SK-N-SH (cell line): ENCODE measurements at regions not wholly inside any gene's neighbourhood (a gene's known extent, or its start where the extent isn't known, plus 50 kb on each side); places are given as distances from the start of the nearest gene placed in this dataset.

ENCODE experiments used
- CTCF ChIA-PET: fragments of 300-600, 350-600 bp; formaldehyde crosslinking; extraction: SDS; loops from one replicate; lab custom pipeline; 2021; lab: Yijun Ruan, JAX
- POLR2A ChIA-PET: fragments of 350-600 bp; sonication (Branson Sonifier 250); formaldehyde crosslinking; extraction: SDS; loops from one replicate; lab custom pipeline; 2020; ENCODE audit warnings: antibody characterized with exemption, inconsistent platforms; lab: Yijun Ruan, JAX
- DNase-seq: peaks from one replicate; pipeline ENCODE4 v3.0.0; 2012
- H2AFZ ChIP-seq: fragments of 200-600 bp; sonication (generic); 2 replicates; pipeline ENCODE4 v1.8.1; 2016; ENCODE audit warnings: antibody characterized with exemption, mild to moderate bottlenecking, low read depth
- H3F3A ChIP-seq: fragments of 200-600 bp; sonication (generic); replicated peaks from 2 replicates; pipeline ENCODE3; 2016; ENCODE audit warnings: antibody characterized with exemption, mild to moderate bottlenecking; ENCODE audit not compliant: insufficient read depth
- H3K27ac ChIP-seq, 2 experiments: fragments of 200-500 bp in 1 of 2; fragments of 200-600 bp in 1 of 2; sonication (Bioruptor generic) in 1 of 2; sonication (generic), shearing (Covaris generic) in 1 of 2; 2 replicates each; pipeline versions ENCODE4 v1.5.1 to v1.6.1; 2014 to 2016; ENCODE audit warnings: low read depth in 2 of 2, inconsistent platforms in 1 of 2, low read length in 1 of 2, mild to moderate bottlenecking in 1 of 2, mixed read lengths in 1 of 2
- H3K27me3 ChIP-seq: fragments of 200-600 bp; sonication (generic), shearing (Covaris generic); 2 replicates; pipeline ENCODE4 v1.6.1; 2016; ENCODE audit warnings: mixed run types; ENCODE audit not compliant: insufficient read depth
- H3K36me3 ChIP-seq, 2 experiments: fragments of 200-500 bp in 1 of 2; fragments of 200-600 bp in 1 of 2; sonication (Bioruptor generic) in 1 of 2; sonication (generic) in 1 of 2; replicated peaks in 1 of 2; 2 replicates each; pipeline versions ENCODE3 to v1.5.1; 2014 to 2016; ENCODE audit warnings: low read length in 1 of 2, mild to moderate bottlenecking in 1 of 2; ENCODE audit not compliant: insufficient read depth in 2 of 2, control insufficient read depth in 1 of 2
- H3K4me1 ChIP-seq, 2 experiments: fragments of 200-500 bp in 1 of 2; fragments of 200-600 bp in 1 of 2; sonication (Bioruptor generic) in 1 of 2; sonication (generic), shearing (Covaris generic) in 1 of 2; 2 replicates each; pipeline versions ENCODE4 v1.5.1 to v1.6.1; 2014 to 2016; ENCODE audit warnings: low read depth in 1 of 2, low read length in 1 of 2, mixed run types in 1 of 2; ENCODE audit not compliant: insufficient read depth in 2 of 2, control insufficient read depth in 1 of 2
- H3K4me2 ChIP-seq: fragments of 200-600 bp; sonication (generic), shearing (Covaris generic); 2 replicates; pipeline ENCODE4 v1.6.1; 2017; ENCODE audit warnings: mixed run types
- H3K4me3 ChIP-seq, 2 experiments: fragments of 200-500 bp in 1 of 2; fragments of 200-600 bp in 1 of 2; sonication (Bioruptor generic) in 1 of 2; sonication (generic), shearing (Covaris generic) in 1 of 2; 2 replicates each; pipeline versions ENCODE4 v1.5.1 to v1.8.1; 2014 to 2016; ENCODE audit warnings: low read depth in 2 of 2, inconsistent platforms in 1 of 2, low read length in 1 of 2, mild to moderate bottlenecking in 1 of 2, mixed read lengths in 1 of 2, moderate library complexity in 1 of 2
- H3K79me2 ChIP-seq: fragments of 200-600 bp; sonication (generic); 2 replicates; pipeline ENCODE4 v1.8.1; 2017; ENCODE audit warnings: mild to moderate bottlenecking; ENCODE audit not compliant: insufficient read depth
- H3K9ac ChIP-seq: fragments of 200-600 bp; sonication (generic); 2 replicates; pipeline ENCODE4 v1.6.1; 2017; ENCODE audit warnings: mixed run types
- H3K9me2 ChIP-seq: fragments of 200-600 bp; sonication (generic); 2 replicates; pipeline ENCODE4 v1.6.1; 2017; ENCODE audit warnings: mixed run types
- H3K9me3 ChIP-seq: fragments of 200-600 bp; sonication (generic); 2 replicates; pipeline ENCODE4 v1.6.1; 2017; ENCODE audit warnings: mixed run types, mild to moderate bottlenecking, moderate library complexity
- H4K20me1 ChIP-seq: fragments of 200-600 bp; sonication (generic); 2 replicates; pipeline ENCODE4 v1.6.1; 2017; ENCODE audit warnings: mild to moderate bottlenecking, mixed run types; ENCODE audit not compliant: insufficient read depth
- CHD2 ChIP-seq: fragments of 150-350 bp; IDR thresholded peaks from 2 replicates; pipeline ENCODE4 v1.6.1; 2018; ENCODE audit warnings: low read length; ENCODE audit not compliant: partially characterized antibody
- EP300 ChIP-seq, 2 experiments: IDR thresholded peaks; 2 replicates each; pipeline versions ENCODE4 v1.4.0 to v1.6.1; 2012; ENCODE audit warnings: borderline replicate concordance in 1 of 2, low read depth in 1 of 2, low read length in 1 of 2
- FOXJ3 ChIP-seq: sonication (generic); formaldehyde crosslinking; IDR thresholded peaks from 2 replicates; pipeline ENCODE4 v1.5.1; 2020; ENCODE audit warnings: mild to moderate bottlenecking, missing genetic modification reagents
- FOXM1 ChIP-seq: IDR thresholded peaks from 2 replicates; pipeline ENCODE4 v1.4.0; 2012; ENCODE audit warnings: low read depth, mild to moderate bottlenecking
- JUND ChIP-seq: IDR thresholded peaks from 2 replicates; pipeline ENCODE4 v1.4.0; 2012
- MEF2A ChIP-seq: IDR thresholded peaks from 2 replicates; pipeline ENCODE4 v1.4.0; 2012; ENCODE audit warnings: low read depth, borderline replicate concordance
- NFIC ChIP-seq: IDR thresholded peaks from 2 replicates; pipeline ENCODE4 v1.4.0; 2012; ENCODE audit warnings: borderline replicate concordance
- NRF1 ChIP-seq: IDR thresholded peaks from 2 replicates; pipeline ENCODE4 v1.6.1; 2012; ENCODE audit warnings: low read depth, mild to moderate bottlenecking, low read length
- POLR2AphosphoS5 ChIP-seq: IDR thresholded peaks from 2 replicates; pipeline ENCODE4 v1.6.1; 2012; ENCODE audit warnings: low read depth, low read length
- RAD21 ChIP-seq: IDR thresholded peaks from 2 replicates; pipeline ENCODE4 v1.6.1; 2012; ENCODE audit warnings: mild to moderate bottlenecking, low read length
- TCF12 ChIP-seq: IDR thresholded peaks from 2 replicates; pipeline ENCODE4 v1.4.0; 2012
- TEAD4 ChIP-seq: IDR thresholded peaks from 2 replicates; pipeline ENCODE4 v1.4.0; 2012; ENCODE audit warnings: mild to moderate bottlenecking, borderline replicate concordance; ENCODE audit not compliant: insufficient read depth
- YY1 ChIP-seq: IDR thresholded peaks from 2 replicates; pipeline ENCODE4 v1.4.0; 2012; ENCODE audit warnings: low read depth, mild to moderate bottlenecking
- WGBS: methylation state at CpG from one replicate; pipeline ENCODE4 v1.1.6; 2017; ENCODE audit warnings: low lambda C conversion rate; 5-methylcytosine and 5-hydroxymethylcytosine counted together
- TF ChIP-seq, protein P1 (sequence below): fragments of 200-600 bp; sonication (generic); IDR thresholded peaks from 2 replicates; pipeline ENCODE4 v1.6.1; 2017; ENCODE audit warnings: antibody characterized with exemption, mild to moderate bottlenecking, moderate library complexity
- TF ChIP-seq, protein P2 (sequence below): IDR thresholded peaks from 2 replicates; pipeline ENCODE4 v1.4.0; 2012; ENCODE audit warnings: low read depth, borderline replicate concordance
- TF ChIP-seq, protein P3 (sequence below): IDR thresholded peaks from 2 replicates; pipeline ENCODE4 v1.4.0; 2012; ENCODE audit warnings: low read depth, borderline replicate concordance
- TF ChIP-seq, protein P4 (sequence below): IDR thresholded peaks from 2 replicates; pipeline ENCODE4 v1.6.1; 2012; ENCODE audit warnings: mild to moderate bottlenecking, low read depth, low read length, moderate library complexity

DNA sequence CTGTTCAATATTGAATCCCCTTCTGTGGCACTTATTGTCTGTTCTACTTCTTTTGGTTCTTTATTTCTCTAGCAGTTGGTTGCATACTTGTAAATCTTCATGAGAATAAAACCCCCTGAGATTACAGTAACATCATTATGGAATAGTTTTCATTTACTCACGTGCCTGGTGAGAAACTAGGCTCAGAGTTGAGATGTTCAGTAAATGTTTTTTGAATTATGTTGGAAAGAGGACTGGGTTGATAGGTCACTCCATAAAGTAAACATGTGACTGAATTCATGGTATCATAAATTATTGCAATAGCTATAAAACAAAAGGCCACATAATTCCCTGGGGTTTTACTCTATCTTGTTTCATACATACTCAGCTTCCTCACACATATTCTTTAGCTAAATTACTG is 174.2 kb upstream of the C9orf72 start:
- H3K4me1 ChIP-seq: peaks cover 0 to 10% of the 10 kb centered on the region in 2 experiments; a peak in 2 of 4 replicates
- H2AFZ ChIP-seq: no peak overlapping the region
- no peaks in the 10 kb centered on the region for H3K79me2 ChIP-seq
- 12% methylated on average over 1 of the region's 1 CpG for WGBS
- CTCF ChIA-PET: interaction anchor here (1.3 kb wide), 1 partner anchor 21 kb away, joined by 4 read pairs; no protein-coding TSS in a partner anchor
- H3K4me3 ChIP-seq: no peak overlapping the region
- TF ChIP-seq RAD21 (no peak), NRF1 (no peak), FOXM1 (no peak), FOXJ3 (CRISPR knock-in tag) (no peak), YY1 (no peak), CHD2 (no peak), TEAD4 (no peak), POLR2AphosphoS5 (no peak), NFIC (no peak), JUND (no peak), EP300 (IDR thresholded peaks at IDR 0.05; ENCODE audit: borderline replicate concordance in 1 of 2, low read depth in 1 of 2, low read length in 1 of 2) (no peak)
- TF ChIP-seq, protein P1, sequence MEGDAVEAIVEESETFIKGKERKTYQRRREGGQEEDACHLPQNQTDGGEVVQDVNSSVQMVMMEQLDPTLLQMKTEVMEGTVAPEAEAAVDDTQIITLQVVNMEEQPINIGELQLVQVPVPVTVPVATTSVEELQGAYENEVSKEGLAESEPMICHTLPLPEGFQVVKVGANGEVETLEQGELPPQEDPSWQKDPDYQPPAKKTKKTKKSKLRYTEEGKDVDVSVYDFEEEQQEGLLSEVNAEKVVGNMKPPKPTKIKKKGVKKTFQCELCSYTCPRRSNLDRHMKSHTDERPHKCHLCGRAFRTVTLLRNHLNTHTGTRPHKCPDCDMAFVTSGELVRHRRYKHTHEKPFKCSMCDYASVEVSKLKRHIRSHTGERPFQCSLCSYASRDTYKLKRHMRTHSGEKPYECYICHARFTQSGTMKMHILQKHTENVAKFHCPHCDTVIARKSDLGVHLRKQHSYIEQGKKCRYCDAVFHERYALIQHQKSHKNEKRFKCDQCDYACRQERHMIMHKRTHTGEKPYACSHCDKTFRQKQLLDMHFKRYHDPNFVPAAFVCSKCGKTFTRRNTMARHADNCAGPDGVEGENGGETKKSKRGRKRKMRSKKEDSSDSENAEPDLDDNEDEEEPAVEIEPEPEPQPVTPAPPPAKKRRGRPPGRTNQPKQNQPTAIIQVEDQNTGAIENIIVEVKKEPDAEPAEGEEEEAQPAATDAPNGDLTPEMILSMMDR: no peak
- TF ChIP-seq, protein P2, sequence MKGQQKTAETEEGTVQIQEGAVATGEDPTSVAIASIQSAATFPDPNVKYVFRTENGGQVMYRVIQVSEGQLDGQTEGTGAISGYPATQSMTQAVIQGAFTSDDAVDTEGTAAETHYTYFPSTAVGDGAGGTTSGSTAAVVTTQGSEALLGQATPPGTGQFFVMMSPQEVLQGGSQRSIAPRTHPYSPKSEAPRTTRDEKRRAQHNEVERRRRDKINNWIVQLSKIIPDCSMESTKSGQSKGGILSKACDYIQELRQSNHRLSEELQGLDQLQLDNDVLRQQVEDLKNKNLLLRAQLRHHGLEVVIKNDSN: no peak
- TF ChIP-seq, protein P3, sequence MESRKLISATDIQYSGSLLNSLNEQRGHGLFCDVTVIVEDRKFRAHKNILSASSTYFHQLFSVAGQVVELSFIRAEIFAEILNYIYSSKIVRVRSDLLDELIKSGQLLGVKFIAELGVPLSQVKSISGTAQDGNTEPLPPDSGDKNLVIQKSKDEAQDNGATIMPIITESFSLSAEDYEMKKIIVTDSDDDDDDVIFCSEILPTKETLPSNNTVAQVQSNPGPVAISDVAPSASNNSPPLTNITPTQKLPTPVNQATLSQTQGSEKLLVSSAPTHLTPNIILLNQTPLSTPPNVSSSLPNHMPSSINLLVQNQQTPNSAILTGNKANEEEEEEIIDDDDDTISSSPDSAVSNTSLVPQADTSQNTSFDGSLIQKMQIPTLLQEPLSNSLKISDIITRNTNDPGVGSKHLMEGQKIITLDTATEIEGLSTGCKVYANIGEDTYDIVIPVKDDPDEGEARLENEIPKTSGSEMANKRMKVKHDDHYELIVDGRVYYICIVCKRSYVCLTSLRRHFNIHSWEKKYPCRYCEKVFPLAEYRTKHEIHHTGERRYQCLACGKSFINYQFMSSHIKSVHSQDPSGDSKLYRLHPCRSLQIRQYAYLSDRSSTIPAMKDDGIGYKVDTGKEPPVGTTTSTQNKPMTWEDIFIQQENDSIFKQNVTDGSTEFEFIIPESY: no peak
- TF ChIP-seq, all 33 proteins: peak for 0
- Histone ChIP-seq H3K27ac (no peak overlapping the region), H3K9me3 (no peaks in the 10 kb centered on the region), H4K20me1 (no peaks in the 10 kb centered on the region), H3K27me3 (no peaks in the 10 kb centered on the region), H3K9ac (no peak overlapping the region), H3K4me2 (no peak overlapping the region), H3F3A (no peaks in the 10 kb centered on the region), H3K9me2 (no peaks in the 10 kb centered on the region), H3K36me3 (no peaks in the 10 kb centered on the region)
- no peak for DNase-seq
- POLR2A ChIA-PET: no interaction called here

DNA sequence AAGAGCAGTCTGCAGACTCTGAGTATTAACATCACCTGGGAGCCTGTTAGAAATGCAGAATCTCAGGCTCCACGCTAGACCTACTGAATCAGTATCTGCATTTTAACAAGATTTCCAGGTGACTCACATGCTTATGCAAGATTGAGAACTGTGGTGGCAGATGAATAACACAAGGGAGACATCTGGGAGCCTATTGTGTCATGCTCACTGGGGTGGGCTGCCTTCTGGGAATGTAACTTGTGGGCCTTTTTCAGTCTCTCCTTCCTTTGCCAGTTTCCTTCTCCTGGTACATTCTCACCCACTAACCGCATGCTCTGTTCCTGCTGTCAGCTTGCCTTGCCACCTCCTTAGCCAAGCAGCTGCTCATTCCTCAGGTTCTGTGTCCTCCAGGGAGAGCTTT is 176.6 kb upstream of the C9orf72 start:
- Histone ChIP-seq H3K9ac (no peak overlapping the region), H3K36me3 (no peaks in the 10 kb centered on the region), H4K20me1 (no peaks in the 10 kb centered on the region), H3F3A (no peaks in the 10 kb centered on the region), H3K79me2 (no peaks in the 10 kb centered on the region), H3K27ac (no peak overlapping the region; a peak in 1 of 4 replicates), H2AFZ (no peak overlapping the region), H3K9me2 (no peaks in the 10 kb centered on the region), H3K27me3 (no peaks in the 10 kb centered on the region), H3K9me3 (no peaks in the 10 kb centered on the region), H3K4me3 (no peak overlapping the region), H3K4me2 (no peak overlapping the region), H3K4me1 (peaks cover 0 to 2% of the 10 kb centered on the region in 2 experiments; a peak in 1 of 4 replicates)
- 53% methylated on average over 2 of the region's 2 CpGs for WGBS
- no peak for DNase-seq
- POLR2A ChIA-PET: no interaction called here
- CTCF ChIA-PET: no interaction called here
- TF ChIP-seq, protein P4, sequence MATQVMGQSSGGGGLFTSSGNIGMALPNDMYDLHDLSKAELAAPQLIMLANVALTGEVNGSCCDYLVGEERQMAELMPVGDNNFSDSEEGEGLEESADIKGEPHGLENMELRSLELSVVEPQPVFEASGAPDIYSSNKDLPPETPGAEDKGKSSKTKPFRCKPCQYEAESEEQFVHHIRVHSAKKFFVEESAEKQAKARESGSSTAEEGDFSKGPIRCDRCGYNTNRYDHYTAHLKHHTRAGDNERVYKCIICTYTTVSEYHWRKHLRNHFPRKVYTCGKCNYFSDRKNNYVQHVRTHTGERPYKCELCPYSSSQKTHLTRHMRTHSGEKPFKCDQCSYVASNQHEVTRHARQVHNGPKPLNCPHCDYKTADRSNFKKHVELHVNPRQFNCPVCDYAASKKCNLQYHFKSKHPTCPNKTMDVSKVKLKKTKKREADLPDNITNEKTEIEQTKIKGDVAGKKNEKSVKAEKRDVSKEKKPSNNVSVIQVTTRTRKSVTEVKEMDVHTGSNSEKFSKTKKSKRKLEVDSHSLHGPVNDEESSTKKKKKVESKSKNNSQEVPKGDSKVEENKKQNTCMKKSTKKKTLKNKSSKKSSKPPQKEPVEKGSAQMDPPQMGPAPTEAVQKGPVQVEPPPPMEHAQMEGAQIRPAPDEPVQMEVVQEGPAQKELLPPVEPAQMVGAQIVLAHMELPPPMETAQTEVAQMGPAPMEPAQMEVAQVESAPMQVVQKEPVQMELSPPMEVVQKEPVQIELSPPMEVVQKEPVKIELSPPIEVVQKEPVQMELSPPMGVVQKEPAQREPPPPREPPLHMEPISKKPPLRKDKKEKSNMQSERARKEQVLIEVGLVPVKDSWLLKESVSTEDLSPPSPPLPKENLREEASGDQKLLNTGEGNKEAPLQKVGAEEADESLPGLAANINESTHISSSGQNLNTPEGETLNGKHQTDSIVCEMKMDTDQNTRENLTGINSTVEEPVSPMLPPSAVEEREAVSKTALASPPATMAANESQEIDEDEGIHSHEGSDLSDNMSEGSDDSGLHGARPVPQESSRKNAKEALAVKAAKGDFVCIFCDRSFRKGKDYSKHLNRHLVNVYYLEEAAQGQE: no peak
- TF ChIP-seq RAD21 (no peak), CHD2 (no peak), TCF12 (no peak), MEF2A (no peak)
- TF ChIP-seq, protein P2: no peak
- TF ChIP-seq, protein P1: no peak
